GM12878 (cell line): ENCODE measurements at regions not wholly inside any gene's neighbourhood (a gene's known extent, or its start where the extent isn't known, plus 50 kb on each side); places are given as distances from the start of the nearest gene placed in this dataset.

Experiments used
- CHD2 ChIP-seq: IDR thresholded peaks from 2 replicates; pipeline ENCODE4 v1.6.1; 2011; ENCODE audit warnings: low read depth, low read length, improper control_type of control experiment, borderline replicate concordance
- IKZF1 ChIP-seq: fragments of 450-650 bp; conservative IDR thresholded peaks from 2 replicates; pipeline ENCODE4 v1.6.1; 2017; ENCODE audit warnings: antibody characterized with exemption, mild to moderate bottlenecking
- JUNB ChIP-seq: IDR thresholded peaks from 2 replicates; pipeline ENCODE4 v1.6.1; 2016; ENCODE audit warnings: antibody characterized with exemption, mild to moderate bottlenecking
- MXI1 ChIP-seq: fragments of 150-350 bp; IDR thresholded peaks from 2 replicates; pipeline ENCODE4 v1.6.1; 2011; ENCODE audit warnings: low read depth, mild to moderate bottlenecking, inconsistent platforms, low read length, improper control_type of control experiment
- MYC ChIP-seq: IDR thresholded peaks from 2 replicates; pipeline ENCODE4 v1.6.1; 2011; ENCODE audit warnings: mild to moderate bottlenecking, low read length, moderate library complexity, inconsistent platforms; ENCODE audit not compliant: insufficient read depth, insufficient replicate concordance, insufficient read length, severe bottlenecking
- POLR2A ChIP-seq: IDR thresholded peaks from 2 replicates; pipeline ENCODE4 v1.6.1; 2011; ENCODE audit warnings: low read depth, mild to moderate bottlenecking, low read length
- TAF1 ChIP-seq: IDR thresholded peaks from 2 replicates; pipeline ENCODE4 v1.6.1; 2011; ENCODE audit warnings: mild to moderate bottlenecking, low read depth, low read length, borderline replicate concordance
- YBX1 ChIP-seq: fragments of 450-650 bp; IDR thresholded peaks from 2 replicates; pipeline ENCODE4 v1.6.1; 2016; ENCODE audit warnings: antibody characterized with exemption
- TF ChIP-seq, protein P1 (sequence below), 3 experiments: IDR thresholded peaks in 2 of 3; conservative IDR thresholded peaks in 1 of 3; 2 replicates each; pipeline ENCODE4 v1.5.1; 2011; ENCODE audit warnings: low read depth in 3 of 3, low read length in 3 of 3, mild to moderate bottlenecking in 3 of 3, control low read depth in 2 of 3, moderate library complexity in 2 of 3, inconsistent platforms in 1 of 3, mixed read lengths in 1 of 3; ENCODE audit not compliant: control insufficient read depth in 2 of 3, insufficient read depth in 1 of 3; ENCODE audit errors: extremely low read depth in 1 of 3
- TF ChIP-seq, protein P2 (sequence below): IDR thresholded peaks from 2 replicates; pipeline ENCODE4 v1.6.1; 2011; ENCODE audit warnings: low read depth, low read length, improper control_type of control experiment, borderline replicate concordance
- TF ChIP-seq, protein P3 (sequence below): fragments of 450-650 bp; IDR thresholded peaks from 2 replicates; pipeline ENCODE4 v1.6.1; 2016; ENCODE audit warnings: mild to moderate bottlenecking, moderate library complexity, borderline replicate concordance
- TF ChIP-seq, protein P4 (sequence below): fragments of 450-650 bp; IDR thresholded peaks from 2 replicates; pipeline ENCODE4 v1.6.1; 2017; ENCODE audit warnings: mild to moderate bottlenecking, low read depth, inconsistent platforms; ENCODE audit not compliant: poor library complexity, severe bottlenecking
- TF ChIP-seq, protein P5 (sequence below): IDR thresholded peaks from 2 replicates; pipeline ENCODE4 v1.6.1; 2012; ENCODE audit warnings: low read depth, low read length, improper control_type of control experiment
- TF ChIP-seq, protein P6 (sequence below): IDR thresholded peaks from 2 replicates; pipeline ENCODE4 v1.6.1; 2012; ENCODE audit warnings: low read length, inconsistent platforms

DNA sequence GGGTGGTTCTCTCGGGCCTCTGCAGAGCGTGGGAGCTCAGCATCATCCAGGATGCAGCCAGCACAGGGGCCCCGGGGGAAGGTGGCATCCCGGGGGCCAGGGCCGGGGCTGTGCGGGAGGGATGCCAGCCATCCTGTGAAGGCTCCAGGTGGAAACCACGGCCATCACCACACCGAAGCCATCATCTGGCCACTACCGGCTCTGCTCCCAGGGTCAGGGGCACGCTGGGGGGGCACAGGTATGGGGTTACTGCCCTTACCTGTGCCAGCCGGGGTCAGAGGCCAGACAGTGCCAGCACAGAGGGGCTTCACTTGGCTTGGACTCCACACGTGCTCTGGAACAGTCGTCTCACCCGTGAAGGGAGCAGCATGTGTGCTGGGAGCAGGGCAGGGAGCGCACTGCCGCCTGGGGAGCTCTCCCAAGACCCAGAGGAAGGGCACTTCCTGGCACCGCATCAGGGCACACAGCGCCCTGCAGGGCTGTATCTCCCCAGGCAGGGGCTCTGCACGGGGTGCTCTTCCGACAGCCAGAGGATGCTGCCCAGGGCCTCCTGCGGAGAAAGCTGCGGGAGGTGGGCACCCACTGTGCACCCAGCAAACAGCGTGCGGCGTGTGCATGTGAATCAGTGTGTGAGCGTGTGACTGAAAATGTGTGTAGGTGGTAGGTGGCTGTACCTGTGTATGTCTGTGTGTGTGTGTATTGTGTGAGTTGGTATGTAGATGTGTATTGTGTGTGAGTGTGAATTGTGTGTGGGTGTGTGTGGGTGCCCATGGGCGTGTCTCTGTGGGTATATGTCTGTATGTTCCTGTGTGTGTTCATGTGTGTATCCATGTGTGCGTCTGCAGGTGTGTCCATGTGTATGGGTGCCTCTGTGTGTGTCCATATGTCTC, 75.0 kb downstream of the PTGR3 start:
- TF ChIP-seq, protein P1, sequence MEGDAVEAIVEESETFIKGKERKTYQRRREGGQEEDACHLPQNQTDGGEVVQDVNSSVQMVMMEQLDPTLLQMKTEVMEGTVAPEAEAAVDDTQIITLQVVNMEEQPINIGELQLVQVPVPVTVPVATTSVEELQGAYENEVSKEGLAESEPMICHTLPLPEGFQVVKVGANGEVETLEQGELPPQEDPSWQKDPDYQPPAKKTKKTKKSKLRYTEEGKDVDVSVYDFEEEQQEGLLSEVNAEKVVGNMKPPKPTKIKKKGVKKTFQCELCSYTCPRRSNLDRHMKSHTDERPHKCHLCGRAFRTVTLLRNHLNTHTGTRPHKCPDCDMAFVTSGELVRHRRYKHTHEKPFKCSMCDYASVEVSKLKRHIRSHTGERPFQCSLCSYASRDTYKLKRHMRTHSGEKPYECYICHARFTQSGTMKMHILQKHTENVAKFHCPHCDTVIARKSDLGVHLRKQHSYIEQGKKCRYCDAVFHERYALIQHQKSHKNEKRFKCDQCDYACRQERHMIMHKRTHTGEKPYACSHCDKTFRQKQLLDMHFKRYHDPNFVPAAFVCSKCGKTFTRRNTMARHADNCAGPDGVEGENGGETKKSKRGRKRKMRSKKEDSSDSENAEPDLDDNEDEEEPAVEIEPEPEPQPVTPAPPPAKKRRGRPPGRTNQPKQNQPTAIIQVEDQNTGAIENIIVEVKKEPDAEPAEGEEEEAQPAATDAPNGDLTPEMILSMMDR (IDR thresholded peaks at IDR 0.05 in 2 of 3, conservative IDR thresholded peaks at IDR 0.05 in 1 of 3; ENCODE audit: control insufficient read depth in 2 of 3, extremely low read depth in 1 of 3, insufficient read depth in 1 of 3, low read depth in 3 of 3, low read length in 3 of 3) = no peak
- no peak for TF ChIP-seq POLR2A
- TF ChIP-seq CHD2 = no peak
- no peak for TF ChIP-seq MXI1
- TF ChIP-seq JUNB = no peak
- TF ChIP-seq, protein P2, sequence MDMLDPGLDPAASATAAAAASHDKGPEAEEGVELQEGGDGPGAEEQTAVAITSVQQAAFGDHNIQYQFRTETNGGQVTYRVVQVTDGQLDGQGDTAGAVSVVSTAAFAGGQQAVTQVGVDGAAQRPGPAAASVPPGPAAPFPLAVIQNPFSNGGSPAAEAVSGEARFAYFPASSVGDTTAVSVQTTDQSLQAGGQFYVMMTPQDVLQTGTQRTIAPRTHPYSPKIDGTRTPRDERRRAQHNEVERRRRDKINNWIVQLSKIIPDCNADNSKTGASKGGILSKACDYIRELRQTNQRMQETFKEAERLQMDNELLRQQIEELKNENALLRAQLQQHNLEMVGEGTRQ = no peak
- no peak for TF ChIP-seq YBX1
- no peak for TF ChIP-seq TAF1
- TF ChIP-seq, protein P3, sequence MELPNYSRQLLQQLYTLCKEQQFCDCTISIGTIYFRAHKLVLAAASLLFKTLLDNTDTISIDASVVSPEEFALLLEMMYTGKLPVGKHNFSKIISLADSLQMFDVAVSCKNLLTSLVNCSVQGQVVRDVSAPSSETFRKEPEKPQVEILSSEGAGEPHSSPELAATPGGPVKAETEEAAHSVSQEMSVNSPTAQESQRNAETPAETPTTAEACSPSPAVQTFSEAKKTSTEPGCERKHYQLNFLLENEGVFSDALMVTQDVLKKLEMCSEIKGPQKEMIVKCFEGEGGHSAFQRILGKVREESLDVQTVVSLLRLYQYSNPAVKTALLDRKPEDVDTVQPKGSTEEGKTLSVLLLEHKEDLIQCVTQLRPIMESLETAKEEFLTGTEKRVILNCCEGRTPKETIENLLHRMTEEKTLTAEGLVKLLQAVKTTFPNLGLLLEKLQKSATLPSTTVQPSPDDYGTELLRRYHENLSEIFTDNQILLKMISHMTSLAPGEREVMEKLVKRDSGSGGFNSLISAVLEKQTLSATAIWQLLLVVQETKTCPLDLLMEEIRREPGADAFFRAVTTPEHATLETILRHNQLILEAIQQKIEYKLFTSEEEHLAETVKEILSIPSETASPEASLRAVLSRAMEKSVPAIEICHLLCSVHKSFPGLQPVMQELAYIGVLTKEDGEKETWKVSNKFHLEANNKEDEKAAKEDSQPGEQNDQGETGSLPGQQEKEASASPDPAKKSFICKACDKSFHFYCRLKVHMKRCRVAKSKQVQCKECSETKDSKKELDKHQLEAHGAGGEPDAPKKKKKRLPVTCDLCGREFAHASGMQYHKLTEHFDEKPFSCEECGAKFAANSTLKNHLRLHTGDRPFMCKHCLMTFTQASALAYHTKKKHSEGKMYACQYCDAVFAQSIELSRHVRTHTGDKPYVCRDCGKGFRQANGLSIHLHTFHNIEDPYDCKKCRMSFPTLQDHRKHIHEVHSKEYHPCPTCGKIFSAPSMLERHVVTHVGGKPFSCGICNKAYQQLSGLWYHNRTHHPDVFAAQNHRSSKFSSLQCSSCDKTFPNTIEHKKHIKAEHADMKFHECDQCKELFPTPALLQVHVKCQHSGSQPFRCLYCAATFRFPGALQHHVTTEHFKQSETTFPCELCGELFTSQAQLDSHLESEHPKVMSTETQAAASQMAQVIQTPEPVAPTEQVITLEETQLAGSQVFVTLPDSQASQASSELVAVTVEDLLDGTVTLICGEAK = no peak
- TF ChIP-seq, protein P4, sequence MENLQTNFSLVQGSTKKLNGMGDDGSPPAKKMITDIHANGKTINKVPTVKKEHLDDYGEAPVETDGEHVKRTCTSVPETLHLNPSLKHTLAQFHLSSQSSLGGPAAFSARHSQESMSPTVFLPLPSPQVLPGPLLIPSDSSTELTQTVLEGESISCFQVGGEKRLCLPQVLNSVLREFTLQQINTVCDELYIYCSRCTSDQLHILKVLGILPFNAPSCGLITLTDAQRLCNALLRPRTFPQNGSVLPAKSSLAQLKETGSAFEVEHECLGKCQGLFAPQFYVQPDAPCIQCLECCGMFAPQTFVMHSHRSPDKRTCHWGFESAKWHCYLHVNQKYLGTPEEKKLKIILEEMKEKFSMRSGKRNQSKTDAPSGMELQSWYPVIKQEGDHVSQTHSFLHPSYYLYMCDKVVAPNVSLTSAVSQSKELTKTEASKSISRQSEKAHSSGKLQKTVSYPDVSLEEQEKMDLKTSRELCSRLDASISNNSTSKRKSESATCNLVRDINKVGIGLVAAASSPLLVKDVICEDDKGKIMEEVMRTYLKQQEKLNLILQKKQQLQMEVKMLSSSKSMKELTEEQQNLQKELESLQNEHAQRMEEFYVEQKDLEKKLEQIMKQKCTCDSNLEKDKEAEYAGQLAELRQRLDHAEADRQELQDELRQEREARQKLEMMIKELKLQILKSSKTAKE = no peak
- TF ChIP-seq MYC = no peak
- TF ChIP-seq, protein P5, sequence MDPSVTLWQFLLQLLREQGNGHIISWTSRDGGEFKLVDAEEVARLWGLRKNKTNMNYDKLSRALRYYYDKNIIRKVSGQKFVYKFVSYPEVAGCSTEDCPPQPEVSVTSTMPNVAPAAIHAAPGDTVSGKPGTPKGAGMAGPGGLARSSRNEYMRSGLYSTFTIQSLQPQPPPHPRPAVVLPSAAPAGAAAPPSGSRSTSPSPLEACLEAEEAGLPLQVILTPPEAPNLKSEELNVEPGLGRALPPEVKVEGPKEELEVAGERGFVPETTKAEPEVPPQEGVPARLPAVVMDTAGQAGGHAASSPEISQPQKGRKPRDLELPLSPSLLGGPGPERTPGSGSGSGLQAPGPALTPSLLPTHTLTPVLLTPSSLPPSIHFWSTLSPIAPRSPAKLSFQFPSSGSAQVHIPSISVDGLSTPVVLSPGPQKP = no peak
- TF ChIP-seq, protein P6, sequence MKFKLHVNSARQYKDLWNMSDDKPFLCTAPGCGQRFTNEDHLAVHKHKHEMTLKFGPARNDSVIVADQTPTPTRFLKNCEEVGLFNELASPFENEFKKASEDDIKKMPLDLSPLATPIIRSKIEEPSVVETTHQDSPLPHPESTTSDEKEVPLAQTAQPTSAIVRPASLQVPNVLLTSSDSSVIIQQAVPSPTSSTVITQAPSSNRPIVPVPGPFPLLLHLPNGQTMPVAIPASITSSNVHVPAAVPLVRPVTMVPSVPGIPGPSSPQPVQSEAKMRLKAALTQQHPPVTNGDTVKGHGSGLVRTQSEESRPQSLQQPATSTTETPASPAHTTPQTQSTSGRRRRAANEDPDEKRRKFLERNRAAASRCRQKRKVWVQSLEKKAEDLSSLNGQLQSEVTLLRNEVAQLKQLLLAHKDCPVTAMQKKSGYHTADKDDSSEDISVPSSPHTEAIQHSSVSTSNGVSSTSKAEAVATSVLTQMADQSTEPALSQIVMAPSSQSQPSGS = no peak
- no peak for TF ChIP-seq IKZF1
